Left hindlimb (tissue), 1 donor: ENCODE measurements at regions not wholly inside any gene's neighbourhood (a gene's known extent, or its start where the extent isn't known, plus 50 kb on each side); places are given as distances from the start of the nearest gene placed in this dataset.

Source experiments
- DNase-seq: peaks from one replicate; pipeline ENCODE4 v3.0.0-alpha.2; 2018

DNA sequence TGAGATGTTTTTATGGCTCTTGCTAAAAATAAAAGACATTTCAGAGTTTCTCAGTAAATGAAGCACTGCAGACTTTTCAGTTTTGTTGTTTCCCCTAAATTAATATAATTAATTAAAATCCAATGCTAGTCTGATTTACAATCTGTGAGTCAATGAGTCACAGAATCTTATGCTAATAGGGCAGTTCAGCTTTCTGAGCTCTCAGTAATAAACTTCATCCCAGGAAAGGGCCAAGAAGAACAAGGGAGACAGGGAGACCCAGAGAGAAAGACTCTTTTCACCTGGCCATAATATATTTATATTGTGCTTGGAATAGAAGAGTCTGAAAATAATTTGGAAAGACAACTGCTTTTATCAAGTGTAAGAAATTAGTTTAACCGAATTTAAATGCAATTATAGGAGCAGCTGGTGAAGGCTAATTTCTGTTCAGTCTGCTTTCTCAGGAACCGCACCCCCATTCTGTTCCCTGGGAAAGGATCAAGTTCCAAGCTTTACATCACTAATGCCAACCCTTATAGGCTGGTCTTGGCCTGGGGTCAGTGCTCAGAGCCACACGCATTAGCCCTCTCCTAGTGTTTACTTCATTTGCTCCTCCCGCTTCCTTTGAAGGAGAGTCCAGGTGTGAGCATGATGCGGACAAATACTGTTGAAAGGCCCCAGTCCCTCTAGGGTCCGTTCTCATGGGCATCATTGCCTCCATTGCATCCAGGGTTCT is 145.6 kb downstream of the ZBTB18 start:
- DNase-seq = no peak

DNA sequence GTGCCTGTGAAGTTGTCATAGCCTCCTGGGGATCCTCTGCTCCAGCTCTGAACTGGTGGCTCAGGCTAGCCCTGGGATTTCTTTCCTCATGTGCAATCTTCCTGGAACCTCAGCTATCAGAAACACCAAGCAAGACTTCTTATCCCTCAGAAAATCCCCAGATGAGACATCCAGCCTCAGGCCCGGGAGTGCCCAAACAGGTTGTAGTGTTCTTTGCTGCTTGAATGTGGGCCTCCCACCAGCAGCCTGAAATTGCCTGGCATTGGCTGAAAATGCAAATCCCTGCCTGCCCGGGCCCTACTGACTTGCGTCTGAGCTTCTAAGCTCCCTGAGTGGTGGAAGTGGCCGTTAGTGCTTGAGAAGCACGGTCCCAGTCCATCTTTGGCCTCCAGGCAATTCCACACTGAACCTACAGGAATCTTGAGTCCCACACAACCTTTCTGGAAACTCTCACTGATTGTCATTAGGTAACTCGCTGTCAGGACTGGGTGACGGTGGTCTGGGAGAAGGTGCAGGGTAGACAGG is 146.8 kb downstream of the ZBTB18 start:
- no peak for DNase-seq

DNA sequence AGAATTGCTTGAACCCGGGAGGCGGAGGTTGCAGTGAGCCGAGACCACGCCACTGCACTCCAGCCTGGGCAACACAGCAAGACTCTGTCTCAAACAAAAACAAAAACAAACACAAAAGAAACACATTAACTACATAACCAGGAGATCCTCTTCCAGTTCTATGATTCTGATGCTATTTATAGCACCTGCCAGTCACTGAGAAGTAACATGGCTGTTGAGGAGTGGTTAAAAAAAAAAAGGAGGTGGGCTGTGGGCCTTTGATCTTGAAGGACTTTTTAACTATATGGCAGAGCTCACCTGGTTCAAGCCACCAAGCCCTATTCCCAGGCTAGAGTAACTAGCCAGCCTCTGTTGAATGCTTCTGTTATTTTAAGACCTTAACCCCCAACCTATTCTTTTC is 148.8 kb downstream of the ZBTB18 start:
- no peak for DNase-seq

DNA sequence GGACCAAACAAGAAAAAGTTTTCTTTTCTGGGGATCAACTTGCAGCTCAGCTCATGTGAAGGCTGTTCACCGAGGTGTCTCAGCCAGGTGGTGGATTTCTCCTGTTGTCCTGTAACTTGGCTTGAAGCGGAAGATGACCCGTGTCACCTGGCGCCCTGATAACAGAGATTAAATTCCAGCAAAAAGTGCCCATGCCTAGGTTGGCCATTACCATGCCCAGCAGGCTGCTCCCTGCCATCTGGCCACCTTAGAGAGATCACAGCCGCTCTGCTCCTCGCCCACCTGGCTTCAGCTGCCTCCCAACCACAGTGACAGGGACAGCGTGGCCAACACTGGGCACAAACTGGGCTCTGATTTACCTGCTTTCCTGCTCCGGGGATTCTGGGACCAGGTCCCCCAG is 149.5 kb downstream of the ZBTB18 start:
- DNase-seq = no peak

DNA sequence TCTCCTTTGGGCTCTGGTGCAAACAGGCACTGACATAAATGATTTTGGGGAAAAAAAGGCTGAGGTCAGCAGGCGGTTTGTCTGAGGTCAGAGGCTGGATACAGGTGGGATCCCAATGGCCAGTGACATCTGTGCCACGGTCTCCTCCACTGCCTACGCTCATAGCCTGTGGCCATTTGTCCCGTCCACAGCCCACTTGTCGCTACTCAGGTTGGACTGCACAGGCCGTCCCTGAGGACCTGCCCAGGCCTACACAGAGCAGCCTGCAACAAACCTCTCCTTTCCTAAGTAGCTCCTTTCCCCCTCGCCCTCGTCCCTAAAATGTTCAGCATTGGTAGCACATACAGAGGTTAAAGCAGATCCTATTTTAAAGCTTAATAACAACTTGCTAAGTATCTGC is 150.7 kb downstream of the ZBTB18 start:
- no peak for DNase-seq

DNA sequence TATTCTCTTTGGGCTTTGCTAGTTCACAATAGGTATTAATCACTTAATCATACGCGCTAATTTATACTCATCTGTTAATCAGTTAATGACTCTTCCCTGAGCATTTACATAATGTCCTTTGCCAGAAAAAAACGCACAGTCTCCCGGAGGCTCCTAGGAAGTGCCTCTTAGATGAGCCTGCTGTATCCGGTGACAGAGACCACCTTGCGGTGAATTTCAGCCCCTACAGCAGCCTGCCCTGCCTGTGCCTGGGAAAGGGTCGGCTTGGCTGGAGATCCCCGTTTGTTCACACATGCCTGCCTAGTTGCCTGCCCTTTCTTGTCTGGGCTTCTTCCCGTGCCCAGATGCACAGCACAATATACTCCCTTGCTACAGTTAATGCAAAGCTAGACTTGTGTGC is 152.9 kb downstream of the ZBTB18 start:
- no peak for DNase-seq

DNA sequence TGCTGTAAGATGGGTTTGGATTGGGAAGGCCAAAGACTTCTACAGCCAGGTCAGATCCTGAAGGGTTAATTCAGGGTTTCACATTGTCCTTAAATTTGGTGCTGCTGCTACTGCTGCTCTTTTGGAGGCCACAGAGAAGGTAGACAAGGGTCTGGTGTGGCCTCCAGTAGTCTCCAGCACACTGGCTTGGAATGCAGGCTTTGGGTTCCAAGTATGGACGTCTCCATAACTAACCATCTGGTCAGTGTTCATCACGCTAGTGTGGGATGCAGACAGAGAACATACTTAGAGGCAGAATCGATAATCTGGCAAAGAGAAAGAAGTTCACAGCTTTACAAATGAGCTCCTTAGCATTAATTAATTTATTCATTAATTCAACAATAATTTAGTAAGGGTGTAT is 154.1 kb downstream of the ZBTB18 start:
- no peak for DNase-seq

DNA sequence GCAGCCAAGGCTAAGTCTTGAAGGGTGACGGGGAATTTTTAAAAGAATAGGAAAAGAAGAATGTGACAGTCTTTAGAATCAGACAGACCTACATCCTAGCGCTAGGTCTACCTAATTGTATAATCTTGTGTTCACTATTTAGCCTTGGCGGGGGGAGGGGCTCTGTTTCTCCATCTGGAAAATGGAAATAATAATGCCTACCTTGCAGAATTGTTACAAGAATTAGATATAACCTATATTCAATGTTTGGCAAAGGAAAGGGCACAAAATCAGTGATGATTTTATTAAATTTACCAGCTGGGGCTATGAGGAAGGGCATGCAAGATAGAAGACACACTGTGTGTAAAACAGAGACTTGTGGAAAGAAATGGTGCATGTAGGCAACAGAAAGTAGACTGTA is 154.8 kb downstream of the ZBTB18 start:
- DNase-seq = no peak

DNA sequence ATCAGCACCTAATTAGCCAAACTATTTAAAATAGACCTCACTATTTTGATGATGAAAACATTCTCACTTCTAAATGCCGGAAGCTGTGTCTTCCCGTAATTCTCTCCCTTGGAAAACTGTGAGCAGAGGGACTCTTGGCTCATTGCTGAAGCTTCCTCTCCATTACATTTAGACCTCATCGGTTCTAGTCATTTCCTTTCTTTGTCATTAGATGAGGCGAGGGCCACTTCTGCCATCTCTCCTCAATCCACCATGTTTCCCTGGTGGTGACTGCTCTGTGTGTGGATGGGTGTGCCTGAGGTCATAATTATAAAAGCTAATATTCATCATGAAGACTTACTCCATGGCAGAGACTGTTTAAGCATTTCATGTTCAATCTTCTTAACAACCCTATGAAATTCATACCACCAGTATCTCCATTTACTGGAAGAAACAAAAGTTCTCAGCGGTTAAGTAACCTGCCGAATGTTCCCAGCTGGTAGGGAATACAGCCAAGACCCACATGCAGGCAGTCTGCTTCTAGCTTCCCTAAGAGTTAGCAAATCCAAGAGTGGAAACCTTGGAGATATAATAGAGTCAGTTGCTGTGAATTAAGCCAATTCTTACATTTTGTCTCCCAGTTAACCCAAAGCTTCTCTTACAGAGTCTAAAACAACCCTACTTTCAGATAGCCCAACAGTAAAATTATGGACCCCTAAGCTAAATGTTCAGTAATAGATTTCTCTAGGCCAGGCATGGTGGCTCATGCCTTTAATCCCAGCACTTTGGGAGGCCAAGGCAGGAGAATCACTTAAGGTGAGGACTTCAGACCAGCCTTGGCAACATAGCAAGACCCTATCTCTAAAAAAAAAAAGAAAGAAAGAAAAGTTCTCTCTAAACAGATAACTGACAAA is 156.2 kb downstream of the ZBTB18 start:
- no peak for DNase-seq

DNA sequence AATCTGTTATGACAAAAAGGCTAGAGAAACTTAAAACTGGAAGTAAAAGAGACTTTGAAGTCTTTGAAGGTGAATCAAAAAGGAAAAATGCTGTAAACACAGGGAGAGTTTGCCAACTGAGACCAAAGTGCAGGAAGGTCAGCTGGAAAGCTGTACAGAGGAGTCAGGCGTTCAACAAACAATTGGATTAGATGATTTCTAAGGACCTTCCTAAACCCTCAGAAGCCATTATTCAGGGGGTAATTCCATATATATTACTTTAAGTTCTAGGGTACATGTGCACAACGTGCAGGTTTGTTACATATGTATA is 156.8 kb downstream of the ZBTB18 start:
- DNase-seq = no peak

DNA sequence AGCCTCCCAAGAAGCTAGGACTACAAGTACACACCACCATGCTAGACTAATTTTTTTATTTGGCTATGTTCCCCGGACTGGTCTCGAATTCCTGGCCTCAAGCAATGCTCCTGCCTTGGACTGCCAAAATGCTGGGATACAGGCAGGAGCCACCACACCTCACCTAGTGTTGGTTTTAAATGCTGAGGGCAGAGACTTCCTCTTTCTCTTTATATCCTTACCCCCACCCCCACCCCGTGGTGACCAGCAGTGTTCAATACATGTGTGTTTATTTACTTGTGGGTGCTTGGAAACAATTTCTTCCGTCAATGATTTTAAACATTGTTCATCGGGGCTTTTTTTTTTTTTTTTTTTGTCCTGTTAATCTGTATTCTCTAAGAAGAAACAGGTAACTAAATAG is 158.9 kb downstream of the ZBTB18 start:
- DNase-seq = no peak

DNA sequence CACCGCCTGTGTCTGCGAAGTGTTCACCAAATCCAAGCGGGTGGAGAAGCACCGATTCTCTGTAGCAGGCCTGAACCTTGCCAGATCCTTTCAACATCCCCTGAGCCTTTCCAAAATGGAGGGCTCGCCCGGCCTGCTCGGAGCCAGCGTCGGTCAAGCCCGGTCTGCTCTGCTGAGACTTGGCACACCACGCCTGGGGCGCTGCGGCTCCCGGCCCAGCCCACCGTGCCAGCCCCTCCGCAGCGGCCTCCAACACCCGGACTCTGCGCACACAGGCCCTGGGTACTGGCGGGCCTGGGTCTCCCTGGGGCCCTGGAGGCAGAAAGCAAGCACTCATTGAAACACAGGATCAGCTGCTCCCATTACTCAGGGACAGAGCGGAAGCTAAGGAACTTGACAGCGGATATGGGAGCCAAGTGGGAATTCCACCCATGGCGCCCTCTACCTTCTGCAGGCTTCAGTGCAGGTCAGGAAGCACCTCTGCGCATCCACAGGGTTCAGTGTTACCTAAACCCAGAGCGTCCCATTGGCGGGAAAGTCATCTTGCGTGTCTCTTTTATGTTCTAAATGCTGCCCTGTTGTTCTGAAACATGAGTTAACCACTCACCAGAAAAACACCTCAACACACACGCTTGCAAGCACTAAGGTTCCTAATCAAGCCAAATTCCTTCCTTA is 159.9 kb downstream of the ZBTB18 start:
- no peak for DNase-seq

DNA sequence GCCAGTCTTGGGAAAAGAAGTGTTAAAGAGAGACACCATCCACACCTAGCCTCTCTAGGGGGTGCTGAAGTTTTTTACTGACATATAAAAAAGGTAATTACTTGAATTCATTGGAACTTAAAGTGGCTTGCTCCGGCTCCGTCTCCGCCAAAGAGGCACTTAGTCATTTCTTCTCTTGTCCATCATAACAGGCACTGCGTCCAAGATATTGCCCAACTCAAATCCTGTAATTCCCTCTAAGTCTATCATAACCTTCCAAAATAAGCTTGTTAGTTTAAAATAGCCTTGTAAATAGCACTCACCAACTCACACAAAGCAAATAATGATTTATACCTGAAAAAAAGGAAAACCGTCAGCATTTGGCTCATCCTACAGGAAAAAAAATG is 160.5 kb downstream of the ZBTB18 start:
- no peak for DNase-seq

DNA sequence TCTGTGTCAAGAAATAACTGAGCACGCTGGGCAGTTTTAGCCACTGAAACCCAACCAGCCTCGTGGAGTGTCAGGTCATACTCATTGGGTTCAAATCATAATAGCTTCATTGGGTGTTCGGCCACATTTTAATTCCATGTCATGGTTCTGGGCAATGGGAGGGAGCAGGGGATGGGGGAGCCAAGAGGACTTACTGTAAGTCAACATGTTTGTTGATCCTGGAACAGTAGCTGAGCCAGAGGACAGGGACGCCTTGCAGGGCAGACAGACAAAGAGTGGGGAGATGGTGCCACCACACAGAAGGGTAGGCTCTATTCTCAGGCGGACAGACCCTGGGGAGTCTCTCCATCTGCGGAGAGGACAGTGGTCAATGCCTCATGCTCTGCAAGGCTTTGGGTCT is 161.1 kb downstream of the ZBTB18 start:
- DNase-seq = no peak

DNA sequence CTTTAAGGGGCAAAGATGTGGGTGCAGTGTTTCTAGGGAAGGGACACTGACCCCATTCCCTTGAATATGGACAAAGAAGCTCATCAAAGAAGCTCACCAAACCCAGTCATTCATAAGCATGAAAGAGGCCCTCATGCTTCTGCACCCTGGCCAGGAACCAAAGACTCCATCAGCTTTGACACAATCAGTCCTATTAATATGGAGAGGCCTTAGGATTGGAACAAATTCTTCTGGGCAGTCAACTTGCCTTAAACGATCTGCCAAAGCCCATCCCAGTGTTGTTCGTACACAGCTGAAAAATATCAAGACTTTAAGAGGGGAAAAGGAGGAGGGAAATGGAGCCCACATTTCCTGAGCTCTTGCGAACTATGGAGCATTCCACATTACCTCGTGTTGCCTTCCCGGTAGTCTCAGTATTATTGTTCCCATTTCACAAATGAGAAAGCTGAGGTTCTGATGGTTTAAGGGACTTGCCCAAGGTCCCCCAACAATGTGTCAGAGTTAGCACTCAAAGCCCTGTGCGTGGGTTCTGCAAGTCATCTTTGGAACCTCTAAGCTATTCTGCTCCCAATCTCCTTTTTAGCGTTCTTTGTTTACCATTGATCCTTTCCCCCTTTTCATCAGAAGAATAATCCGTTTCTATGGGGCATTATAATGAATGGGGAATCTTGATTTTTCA is 161.9 kb downstream of the ZBTB18 start:
- no peak for DNase-seq

DNA sequence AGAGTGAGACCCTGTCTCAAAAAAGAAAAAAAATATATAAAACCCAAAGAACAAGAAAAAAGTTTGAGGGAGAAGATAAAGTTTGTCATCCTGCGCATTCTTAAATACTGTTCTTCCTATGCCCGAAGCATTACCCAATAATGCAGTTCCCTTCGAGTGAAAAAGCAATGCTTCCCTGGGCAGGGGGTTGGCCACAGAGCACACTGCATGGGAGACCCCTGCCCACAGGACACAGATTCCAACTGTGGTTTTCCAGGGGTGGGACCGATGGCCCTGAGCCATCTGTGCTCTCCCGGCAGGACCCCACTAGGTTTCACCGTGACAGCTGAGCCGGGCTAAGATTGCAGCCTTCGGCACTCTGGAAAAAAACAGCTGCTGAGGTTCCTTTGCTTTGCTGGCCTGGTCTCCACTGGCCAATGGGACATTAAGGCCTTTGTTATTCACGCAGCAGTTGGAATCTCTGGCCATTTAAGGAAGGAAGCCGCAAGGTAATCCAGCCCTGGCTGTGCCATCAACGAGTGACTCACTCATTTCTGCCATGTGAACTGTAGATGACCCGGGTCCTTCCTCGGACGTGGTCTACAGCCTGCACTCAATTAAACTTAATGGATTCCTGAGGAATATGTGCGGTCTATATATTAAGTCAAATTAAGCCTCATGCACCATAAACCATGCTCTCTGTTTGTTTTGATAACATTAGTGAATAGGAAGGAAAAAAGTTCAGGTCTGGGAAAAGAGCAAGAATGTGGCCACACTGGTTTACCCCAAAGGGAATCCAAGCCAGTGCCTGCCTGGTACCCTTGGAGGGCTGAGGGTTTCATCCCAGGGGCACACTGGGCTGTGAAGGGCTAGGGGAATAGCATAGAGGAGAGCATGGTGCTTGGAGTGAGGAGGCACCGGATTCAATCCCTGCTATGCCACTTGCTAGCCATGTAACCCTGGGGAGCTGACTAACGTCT is 163.2 kb downstream of the ZBTB18 start:
- DNase-seq = peak; percentile 57

DNA sequence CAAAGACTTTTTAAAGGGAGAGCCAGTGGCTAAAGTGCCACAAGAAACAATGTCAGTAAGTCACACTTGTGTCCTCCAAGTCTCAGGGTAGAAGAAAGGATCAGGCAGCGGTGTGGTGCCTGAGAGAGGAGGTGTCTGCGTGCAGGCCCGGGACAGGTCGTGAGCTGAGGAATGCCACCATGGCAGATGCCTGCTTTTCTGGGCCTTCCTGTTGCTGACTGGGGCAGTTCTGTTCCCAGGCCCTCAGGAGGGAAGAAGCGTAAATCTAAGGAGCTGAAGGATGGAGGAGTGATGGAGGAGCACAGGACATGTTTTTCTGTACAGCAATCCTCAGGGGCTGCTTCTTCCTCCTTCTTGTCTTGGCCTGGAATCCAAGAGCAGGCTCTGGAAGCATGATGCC is 165.8 kb downstream of the ZBTB18 start:
- no peak for DNase-seq

DNA sequence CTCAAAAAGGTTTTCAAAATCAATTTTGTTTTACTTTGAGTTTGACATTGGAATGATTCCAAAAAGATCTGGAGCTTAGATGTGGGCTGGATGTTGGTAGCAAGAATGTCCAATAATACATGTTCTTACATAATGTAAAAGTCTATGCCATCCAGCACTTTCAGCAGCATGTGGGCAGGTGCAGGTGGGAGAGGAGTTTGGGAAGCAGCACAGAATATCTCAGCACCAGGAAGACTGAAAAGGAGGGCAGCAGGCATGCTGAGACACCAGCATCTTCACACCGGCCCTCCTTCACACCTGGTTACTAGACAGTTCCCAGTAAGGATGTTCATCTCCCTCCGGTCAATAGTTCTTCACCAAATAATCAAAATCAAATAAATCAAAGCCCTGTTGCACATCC is 166.6 kb downstream of the ZBTB18 start:
- no peak for DNase-seq

DNA sequence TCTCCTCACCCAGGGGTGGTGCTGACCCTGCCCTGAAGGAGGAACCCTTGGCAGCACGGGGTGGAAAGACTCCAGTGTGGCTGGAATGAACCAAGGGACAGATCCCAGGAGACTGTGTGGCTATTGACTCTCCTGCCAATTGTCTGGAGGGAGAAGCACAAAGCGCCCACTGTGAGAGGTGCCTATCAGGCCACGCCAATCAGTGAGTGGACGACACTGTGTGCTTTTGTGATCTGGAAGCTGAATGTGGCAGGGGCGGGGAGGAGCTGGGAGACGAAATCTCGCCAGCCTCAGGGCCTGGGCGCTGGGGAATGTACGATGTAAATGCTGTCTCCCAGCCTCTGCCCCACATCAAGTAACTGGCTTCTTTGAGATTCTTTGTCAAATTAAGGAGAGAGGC is 167.1 kb downstream of the ZBTB18 start:
- no peak for DNase-seq

DNA sequence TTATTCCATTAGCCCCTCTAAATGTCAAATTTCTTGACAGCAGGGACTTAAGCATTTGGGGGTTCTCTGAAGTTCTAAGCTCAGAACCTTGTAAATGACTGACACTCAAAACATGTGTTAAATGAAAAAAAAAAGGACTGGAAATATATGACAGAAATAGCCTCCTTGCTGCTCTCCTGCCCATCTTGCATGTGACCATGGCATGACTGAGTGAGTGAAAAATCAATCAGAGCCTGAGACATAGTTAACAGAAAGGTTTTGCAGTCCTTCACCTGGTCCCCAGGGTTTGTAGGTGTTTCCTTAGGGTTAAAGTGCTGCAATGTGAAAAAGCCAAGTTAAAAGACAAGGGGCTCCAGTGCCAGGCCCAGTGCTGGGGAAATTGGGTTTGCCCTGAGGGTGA is 168.1 kb downstream of the ZBTB18 start:
- DNase-seq = no peak

DNA sequence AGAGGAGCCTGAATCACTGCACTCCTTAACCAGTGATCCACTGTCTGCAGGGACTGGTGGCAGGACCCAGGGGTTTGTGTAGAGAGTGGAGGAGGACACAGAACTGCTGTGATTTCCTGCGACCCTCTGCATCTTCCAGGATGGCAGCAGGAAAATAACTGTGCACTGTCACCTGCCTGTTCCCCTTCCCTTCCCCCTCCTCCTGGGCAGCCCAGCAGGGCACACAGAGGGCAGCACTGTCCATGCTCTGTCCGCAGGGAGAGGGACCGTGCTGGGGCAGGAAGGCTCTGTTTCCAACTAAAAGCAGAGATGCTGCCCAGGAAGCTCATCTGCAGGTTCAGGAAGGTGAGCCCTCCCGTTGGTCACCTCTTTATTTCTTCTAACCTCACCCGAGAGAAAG is 168.7 kb downstream of the ZBTB18 start:
- no peak for DNase-seq

DNA sequence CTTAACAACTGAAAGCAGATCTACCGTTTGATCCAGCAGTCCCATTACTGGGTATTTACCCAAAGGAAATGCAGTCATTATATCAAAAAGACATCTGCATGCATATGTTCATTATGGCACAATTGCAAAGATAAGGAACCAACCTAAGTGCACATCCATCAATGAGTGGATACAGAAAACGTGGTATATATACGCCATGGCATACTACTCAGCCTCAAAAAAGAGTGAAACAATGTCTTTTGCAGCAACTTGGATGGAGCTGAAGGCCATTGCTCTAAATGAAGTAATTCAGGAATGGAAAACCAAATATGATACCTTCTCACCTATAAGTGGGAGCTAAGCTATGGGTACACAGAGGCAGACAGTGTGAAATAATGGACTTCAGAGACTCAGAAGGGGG is 169.3 kb downstream of the ZBTB18 start:
- DNase-seq = no peak
